Chondrocyte (in vitro differentiated cells): ENCODE measurements at regions not wholly inside any gene's neighbourhood (a gene's known extent, or its start where the extent isn't known, plus 50 kb on each side); places are given as distances from the start of the nearest gene placed in this dataset.

Experiments
- DNase-seq: peaks from one replicate; pipeline ENCODE4 v3.0.0; 2021; ENCODE audit warnings: mixed read lengths, low spot score
- H3K27ac Mint-ChIP-seq: one replicate; pipeline ENCODE4 v1.8.0; 2021; ENCODE audit warnings: mild to moderate bottlenecking, moderate library complexity, mixed read lengths; ENCODE audit not compliant: unreplicated experiment
- H3K27me3 Mint-ChIP-seq: 2 replicates; pipeline ENCODE4 v1.8.0; 2021; ENCODE audit warnings: low read depth, mixed read lengths
- H3K36me3 Mint-ChIP-seq: 2 replicates; pipeline ENCODE4 v1.8.0; 2021; ENCODE audit warnings: low read depth, mixed read lengths
- H3K4me1 Mint-ChIP-seq: 2 replicates; pipeline ENCODE4 v1.8.0; 2021; ENCODE audit warnings: low read depth, mild to moderate bottlenecking, mixed read lengths
- H3K4me3 Mint-ChIP-seq: one replicate; pipeline ENCODE4 v1.8.0; 2021; ENCODE audit warnings: mild to moderate bottlenecking, moderate library complexity, mixed read lengths; ENCODE audit not compliant: unreplicated experiment
- H3K9me3 Mint-ChIP-seq: 2 replicates; pipeline ENCODE4 v1.8.0; 2021; ENCODE audit warnings: low read depth, mixed read lengths
- CTCF ChIP-seq: fragments of 200-600 bp; sonication (generic); IDR thresholded peaks from 2 replicates; pipeline ENCODE4 v1.5.0; 2021; ENCODE audit warnings: antibody characterized with exemption, mild to moderate bottlenecking, moderate library complexity

GRCh38 chr18:27652480-27653121 lies 467.5 kb upstream of the CHST9 start:
- no peaks in the 10 kb centered on the region for H3K27me3 Mint-ChIP-seq
- H3K36me3 Mint-ChIP-seq, result no peaks in the 10 kb centered on the region
- H3K9me3 Mint-ChIP-seq, result peaks cover 4% of the 10 kb centered on the region
- no peak overlapping the region for H3K27ac Mint-ChIP-seq
- no peak overlapping the region for H3K4me3 Mint-ChIP-seq
- H3K4me1 Mint-ChIP-seq, result peaks cover 52% of the 10 kb centered on the region
- TF ChIP-seq CTCF, result no peak
- DNase-seq, result no peak

- Mint-ChIP-seq H3K27ac (no peak overlapping the region), H3K4me1 (peaks cover 29% of the 10 kb centered on the region), H3K4me3 (no peak overlapping the region), H3K36me3 (no peaks in the 10 kb centered on the region), H3K27me3 (no peaks in the 10 kb centered on the region), H3K9me3 (no peaks in the 10 kb centered on the region)
- no peak for TF ChIP-seq CTCF
- DNase-seq, result no peak
Measured at GRCh38 chr18:27649621-27650020, 464.5 kb upstream of the CHST9 start.

- Mint-ChIP-seq H3K27ac (no peak overlapping the region), H3K27me3 (no peaks in the 10 kb centered on the region), H3K4me1 (peaks cover 11% of the 10 kb centered on the region), H3K36me3 (no peaks in the 10 kb centered on the region), H3K9me3 (no peaks in the 10 kb centered on the region), H3K4me3 (no peak overlapping the region)
- no peak for TF ChIP-seq CTCF
- no peak for DNase-seq
Measured at GRCh38 chr18:27645929-27646328, 460.8 kb upstream of the CHST9 start.

- Mint-ChIP-seq H3K27ac (no peak overlapping the region), H3K27me3 (no peaks in the 10 kb centered on the region), H3K4me3 (no peak overlapping the region), H3K36me3 (no peaks in the 10 kb centered on the region), H3K4me1 (peaks cover 9% of the 10 kb centered on the region), H3K9me3 (peaks cover 4% of the 10 kb centered on the region)
- DNase-seq, result no peak
- TF ChIP-seq CTCF, result no peak
Measured at GRCh38 chr18:27636576-27637085, 451.5 kb upstream of the CHST9 start.

- no peaks in the 10 kb centered on the region for H3K27me3 Mint-ChIP-seq
Measured at GRCh38 chr18:27632706-27633105, 447.6 kb upstream of the CHST9 start.

More at GRCh38 chr18:27632706-27633105, 447.6 kb upstream of the CHST9 start:
- H3K27ac Mint-ChIP-seq, result no peak overlapping the region
- H3K9me3 Mint-ChIP-seq, result no peaks in the 10 kb centered on the region
- no peak overlapping the region for H3K4me3 Mint-ChIP-seq
- no peaks in the 10 kb centered on the region for H3K36me3 Mint-ChIP-seq
- H3K4me1 Mint-ChIP-seq, result peaks cover 9% of the 10 kb centered on the region
- no peak for DNase-seq
- no peak for TF ChIP-seq CTCF
